ENCODE measurements at regions not wholly inside any gene's neighbourhood (a gene's known extent, or its start where the extent isn't known, plus 50 kb on each side); places are given as distances from the start of the nearest gene placed in this dataset.

- no peak for TF ChIP-seq CTCF (IDR thresholded peaks at IDR 0.05; ENCODE audit: insufficient read depth in 1 of 2, low read depth in 1 of 2, low read length in 1 of 2, severe bottlenecking in 1 of 2, unreplicated experiment in 1 of 2)
- no peak overlapping the region for H3K27ac Mint-ChIP-seq (ENCODE audit: unreplicated experiment)
- no TSS peak for BruUV-seq (replicated peaks)
- ChIA-PET CTCF (interaction anchor here (0.7 to 3.5 kb wide), 3 partner anchors 47 to 262 kb away, joined by 3 to 26 read pairs (median 5); no protein-coding TSS in a partner anchor), POLR2A (no interaction called here)
- DNase-seq, result no peak
- H3K27me3 ChIP-seq (replicated peaks; ENCODE audit: control insufficient read depth, insufficient read depth, low read length), result no peaks in the 10 kb centered on the region
- H3K36me3 Mint-ChIP-seq (ENCODE audit: insufficient read depth, unreplicated experiment), result no peaks in the 10 kb centered on the region
- no peaks in the 10 kb centered on the region for H3K9me3 ChIP-seq
- no peak overlapping the region for H3K4me3 Mint-ChIP-seq (ENCODE audit: unreplicated experiment)
- H3K4me3 ChIP-seq (ENCODE audit: low read depth, low read length), result no peak overlapping the region
- no peaks in the 10 kb centered on the region for H3K9me3 Mint-ChIP-seq (ENCODE audit: unreplicated experiment)
- no peaks in the 10 kb centered on the region for H3K4me1 ChIP-seq
- peaks cover 1% of the 10 kb centered on the region for H3K27me3 Mint-ChIP-seq (ENCODE audit: insufficient read depth, unreplicated experiment)
- H3K36me3 ChIP-seq (ENCODE audit: control insufficient read depth, insufficient read depth, low read length), result no peaks in the 10 kb centered on the region
- intact Hi-C loops (cut with micrococcal nuclease; ENCODE audit: unreplicated experiment), result loop anchor here (5.0 kb wide), 1 partner anchor 140 kb away; no protein-coding TSS in a partner anchor
- H3K4me1 Mint-ChIP-seq (ENCODE audit: low read depth, unreplicated experiment), result no peaks in the 10 kb centered on the region
Observed at GRCh38 chr5:160507221-160507721, 85.6 kb downstream of the PTTG1 start.

GRCh38 chr5:160508780-160509361 lies 87.2 kb downstream of the PTTG1 start:
- no peak overlapping the region for H3K27ac Mint-ChIP-seq (ENCODE audit: unreplicated experiment)
- no peaks in the 10 kb centered on the region for H3K36me3 Mint-ChIP-seq (ENCODE audit: insufficient read depth, unreplicated experiment)
- H3K27me3 Mint-ChIP-seq (ENCODE audit: insufficient read depth, unreplicated experiment), result peaks cover 3% of the 10 kb centered on the region
- intact Hi-C loops (cut with micrococcal nuclease; ENCODE audit: unreplicated experiment), result loop anchor here (1.0 to 5.0 kb wide), 6 partner anchors 46 to 278 kb away; no protein-coding TSS in a partner anchor
- no peaks in the 10 kb centered on the region for H3K9me3 Mint-ChIP-seq (ENCODE audit: unreplicated experiment)
- no peak overlapping the region for H3K4me3 Mint-ChIP-seq (ENCODE audit: unreplicated experiment)
- no peaks in the 10 kb centered on the region for H3K4me1 Mint-ChIP-seq (ENCODE audit: low read depth, unreplicated experiment)
- no TSS peak for BruUV-seq (replicated peaks)
- no peaks in the 10 kb centered on the region for H3K9me3 ChIP-seq
- CTCF ChIA-PET, result interaction anchor here (0.8 kb wide), 1 partner anchor 92 kb away, joined by 4 read pairs; no protein-coding TSS in a partner anchor
- TF ChIP-seq CTCF (IDR thresholded peaks at IDR 0.05; ENCODE audit: insufficient read depth in 1 of 2, low read depth in 1 of 2, low read length in 1 of 2, severe bottlenecking in 1 of 2, unreplicated experiment in 1 of 2), result peak; percentile 78 to 90
- H3K4me1 ChIP-seq, result no peaks in the 10 kb centered on the region
- peak; percentile 75 to 82 for DNase-seq
- no peaks in the 10 kb centered on the region for H3K27me3 ChIP-seq (replicated peaks; ENCODE audit: control insufficient read depth, insufficient read depth, low read length)
- no peak overlapping the region for H3K4me3 ChIP-seq (ENCODE audit: low read depth, low read length)
- POLR2A ChIA-PET, result no interaction called here
- H3K36me3 ChIP-seq (ENCODE audit: control insufficient read depth, insufficient read depth, low read length), result no peaks in the 10 kb centered on the region

- Mint-ChIP-seq H3K4me1 (ENCODE audit: low read depth, unreplicated experiment) (no peaks in the 10 kb centered on the region), H3K4me3 (ENCODE audit: unreplicated experiment) (no peak overlapping the region), H3K36me3 (ENCODE audit: insufficient read depth, unreplicated experiment) (no peaks in the 10 kb centered on the region), H3K9me3 (ENCODE audit: unreplicated experiment) (no peaks in the 10 kb centered on the region), H3K27ac (ENCODE audit: unreplicated experiment) (no peak overlapping the region), H3K27me3 (ENCODE audit: insufficient read depth, unreplicated experiment) (peaks cover 3% of the 10 kb centered on the region)
- no TSS peak for BruUV-seq (replicated peaks)
- no peaks in the 10 kb centered on the region for H3K9me3 ChIP-seq
- TF ChIP-seq CTCF (IDR thresholded peaks at IDR 0.05; ENCODE audit: insufficient read depth in 1 of 2, low read depth in 1 of 2, low read length in 1 of 2, severe bottlenecking in 1 of 2, unreplicated experiment in 1 of 2), result no peak
- intact Hi-C loops (cut with micrococcal nuclease; ENCODE audit: unreplicated experiment), result no loop called here
- no peaks in the 10 kb centered on the region for H3K4me1 ChIP-seq
- no peak overlapping the region for H3K4me3 ChIP-seq (ENCODE audit: low read depth, low read length)
- ChIA-PET CTCF (interaction anchor here (1.7 kb wide), 1 partner anchor 73 kb away, joined by 4 read pairs; no protein-coding TSS in a partner anchor), POLR2A (no interaction called here)
- no peak for DNase-seq
- no peaks in the 10 kb centered on the region for H3K27me3 ChIP-seq (replicated peaks; ENCODE audit: control insufficient read depth, insufficient read depth, low read length)
- H3K36me3 ChIP-seq (ENCODE audit: control insufficient read depth, insufficient read depth, low read length), result no peaks in the 10 kb centered on the region
Observed at GRCh38 chr5:160511280-160511929, 89.8 kb downstream of the PTTG1 start.
